Left lung (tissue), 4 donors: ENCODE measurements at regions not wholly inside any gene's neighbourhood (a gene's known extent, or its start where the extent isn't known, plus 50 kb on each side); places are given as distances from the start of the nearest gene placed in this dataset.

Experiments
- ATAC-seq: fragments of 200-7000 bp; cut with Tn5 transposase; one replicate; pipeline ENCODE4 v1.9.1; 2020; ENCODE audit warnings: moderate library complexity
- DNase-seq, 4 donors: peaks; one replicate each; pipeline ENCODE4 v3.0.0-alpha.2; 2013 to 2020
- H3K27ac ChIP-seq, 2 donors: fragments of 200-600 bp; sonication (generic) in 1 of 2; one replicate each; pipeline versions ENCODE4 v1.5.0 to v1.8.0; 2020 to 2021
- H3K27me3 ChIP-seq, 2 donors: fragments of 200-600 bp; sonication (generic) in 1 of 2; one replicate each; pipeline versions ENCODE4 v1.5.0 to v1.8.0; 2020 to 2021
- H3K36me3 ChIP-seq, 2 donors: fragments of 200-600 bp; sonication (generic) in 1 of 2; one replicate each; pipeline versions ENCODE4 v1.5.0 to v1.8.0; 2020 to 2021
- H3K4me1 ChIP-seq, 2 donors: fragments of 200-600 bp; one replicate each; pipeline ENCODE4 v1.8.0; 2021
- H3K4me3 ChIP-seq, 2 donors: fragments of 200-600 bp; sonication (generic) in 1 of 2; one replicate each; pipeline versions ENCODE4 v1.5.0 to v1.8.0; 2020 to 2021; ENCODE audit warnings: mild to moderate bottlenecking in 1 of 2
- H3K9me3 ChIP-seq, 2 donors: fragments of 200-600 bp; sonication (generic) in 1 of 2; one replicate each; pipeline versions ENCODE4 v1.5.0 to v1.8.0; 2020 to 2021
- CTCF ChIP-seq, 2 donors: fragments of 200-600 bp; sonication (generic) in 1 of 2; IDR thresholded peaks; one replicate each; pipeline versions ENCODE4 v1.5.0 to v1.8.0; 2021; ENCODE audit warnings: antibody characterized with exemption in 2 of 2
- intact Hi-C, 2 donors: fragments of 100-400 bp; cut with DNase I; formaldehyde crosslinking; loops; one replicate each; pipeline versions ENCODE4 v1.11.2 to v1.14.2; 2022
- donor health status: DM: no; HTN: yes; CAD: no.
- donor health status: DM: no; HTN: no; CAD: no.

GRCh38 chr17:15106540-15106939, 158.6 kb downstream of the PMP22 start:
- H3K36me3 ChIP-seq, result no peaks in the 10 kb centered on the region
- no peaks in the 10 kb centered on the region for H3K4me1 ChIP-seq
- no peak overlapping the region for H3K4me3 ChIP-seq
- DNase-seq (no peak), ATAC-seq (peak; percentile 31)
- H3K9me3 ChIP-seq, result no peaks in the 10 kb centered on the region
- H3K27me3 ChIP-seq, result peaks cover 0 to 14% of the 10 kb centered on the region in 2 donors
- intact Hi-C loops, result no loop called here
- no peak overlapping the region for H3K27ac ChIP-seq
- no peak for TF ChIP-seq CTCF (IDR thresholded peaks at IDR 0.05)

GRCh38 chr17:15103785-15104184, 161.3 kb downstream of the PMP22 start:
- Histone ChIP-seq H3K36me3 (no peaks in the 10 kb centered on the region), H3K27me3 (peaks cover 0 to 14% of the 10 kb centered on the region in 2 donors), H3K9me3 (no peaks in the 10 kb centered on the region), H3K4me1 (no peaks in the 10 kb centered on the region), H3K4me3 (no peak overlapping the region), H3K27ac (no peak overlapping the region)
- TF ChIP-seq CTCF (IDR thresholded peaks at IDR 0.05), result no peak
- intact Hi-C loops, result no loop called here
- DNase-seq, result no peak
- no peak for ATAC-seq

GRCh38 chr17:15101175-15101574, 164.0 kb downstream of the PMP22 start:
- intact Hi-C loops, result no loop called here
- no peak overlapping the region for H3K4me3 ChIP-seq
- no peaks in the 10 kb centered on the region for H3K36me3 ChIP-seq
- H3K27me3 ChIP-seq, result peaks cover 0 to 14% of the 10 kb centered on the region in 2 donors
- no peak overlapping the region for H3K27ac ChIP-seq
- no peaks in the 10 kb centered on the region for H3K9me3 ChIP-seq
- no peak for DNase-seq
- no peak for TF ChIP-seq CTCF (IDR thresholded peaks at IDR 0.05)
- no peak for ATAC-seq
- H3K4me1 ChIP-seq, result no peaks in the 10 kb centered on the region

GRCh38 chr17:15096511-15096910, 168.6 kb downstream of the PMP22 start:
- Histone ChIP-seq H3K36me3 (no peaks in the 10 kb centered on the region), H3K27ac (no peak overlapping the region), H3K27me3 (no peaks in the 10 kb centered on the region), H3K4me1 (no peaks in the 10 kb centered on the region), H3K4me3 (no peak overlapping the region), H3K9me3 (no peaks in the 10 kb centered on the region)
- no peak for TF ChIP-seq CTCF (IDR thresholded peaks at IDR 0.05)
- ATAC-seq (no peak), DNase-seq (no peak)
- intact Hi-C loops, result no loop called here

GRCh38 chr17:15095935-15096334, 169.2 kb downstream of the PMP22 start:
- Histone ChIP-seq H3K27ac (no peak overlapping the region), H3K4me3 (no peak overlapping the region), H3K4me1 (no peaks in the 10 kb centered on the region), H3K27me3 (no peaks in the 10 kb centered on the region), H3K36me3 (no peaks in the 10 kb centered on the region), H3K9me3 (no peaks in the 10 kb centered on the region)
- DNase-seq (no peak), ATAC-seq (no peak)
- intact Hi-C loops, result no loop called here
- no peak for TF ChIP-seq CTCF (IDR thresholded peaks at IDR 0.05)
